Right ventricle myocardium inferior (tissue), 1 donor: ENCODE measurements at regions not wholly inside any gene's neighbourhood (a gene's known extent, or its start where the extent isn't known, plus 50 kb on each side); places are given as distances from the start of the nearest gene placed in this dataset.
"Not testable (repeated sequence)": the region's sequence is repeated elsewhere in the genome, so short reads cannot be mapped to it uniquely, and the experiment has no call there.

Experiments used
- ATAC-seq: fragments of 200-7000 bp; cut with Tn5 transposase; one replicate; pipeline ENCODE4 v1.9.1; 2020; ENCODE audit warnings: mild to moderate bottlenecking, moderate library complexity
- DNase-seq: peaks from one replicate; pipeline ENCODE4 v3.0.0; 2021; ENCODE audit errors: missing footprints
- intact Hi-C: fragments of 100-400 bp; cut with DNase I; formaldehyde crosslinking; loops from one replicate; pipeline ENCODE4 v1.11.0; 2022
- donor health status: DM: no; HTN: yes; CAD: no; lungs with severe emphysema.

- no peak for DNase-seq
- intact Hi-C loops: no loop called here
- no peak for ATAC-seq
Observed at GRCh38 chr6:22204153-22204552, 92.7 kb downstream of the PRL start.

GRCh38 chr6:22205266-22205665, 91.6 kb downstream of the PRL start:
- intact Hi-C loops: no loop called here
- no peak for ATAC-seq
- no peak for DNase-seq

GRCh38 chr6:22206106-22206505, 90.7 kb downstream of the PRL start:
- no peak for DNase-seq
- intact Hi-C loops: no loop called here
- no peak for ATAC-seq

GRCh38 chr6:22208026-22208425, 88.8 kb downstream of the PRL start:
- intact Hi-C loops: no loop called here
- no peak for ATAC-seq
- no peak for DNase-seq

- intact Hi-C loops: no loop called here
- ATAC-seq (no peak), DNase-seq (no peak)
Observed at GRCh38 chr6:22214314-22214713, 82.5 kb downstream of the PRL start.

- intact Hi-C loops, DNase-seq, ATAC-seq: not testable (repeated sequence)
Observed at GRCh38 chr6:22215474-22215873, 81.4 kb downstream of the PRL start.

- DNase-seq (no peak), ATAC-seq (no peak)
- intact Hi-C loops: no loop called here
Observed at GRCh38 chr6:22218410-22218809, 78.4 kb downstream of the PRL start.

GRCh38 chr6:22219925-22220324, 76.9 kb downstream of the PRL start:
- DNase-seq (no peak), ATAC-seq (no peak)
- intact Hi-C loops: no loop called here

GRCh38 chr6:22221211-22221610, 75.6 kb downstream of the PRL start:
- DNase-seq (no peak), ATAC-seq (no peak)
- intact Hi-C loops: no loop called here

GRCh38 chr6:22221630-22222029, 75.2 kb downstream of the PRL start:
- intact Hi-C loops: no loop called here
- ATAC-seq (no peak), DNase-seq (no peak)

- intact Hi-C loops: no loop called here
- DNase-seq (no peak), ATAC-seq (no peak)
Observed at GRCh38 chr6:22222469-22222868, 74.4 kb downstream of the PRL start.

- intact Hi-C loops: no loop called here
- ATAC-seq (no peak), DNase-seq (no peak)
Observed at GRCh38 chr6:22227824-22228610, 68.8 kb downstream of the PRL start.

GRCh38 chr6:22231050-22231449, 65.8 kb downstream of the PRL start:
- intact Hi-C loops: no loop called here
- no peak for DNase-seq
- no peak for ATAC-seq

GRCh38 chr6:22231616-22232015, 65.2 kb downstream of the PRL start:
- intact Hi-C loops: no loop called here
- ATAC-seq: no peak
- no peak for DNase-seq

- intact Hi-C loops: no loop called here
- no peak for DNase-seq
- ATAC-seq: no peak
Observed at GRCh38 chr6:22236626-22237414, 60.0 kb downstream of the PRL start.
